BJ (cell line): ENCODE measurements at regions not wholly inside any gene's neighbourhood (a gene's known extent, or its start where the extent isn't known, plus 50 kb on each side); places are given as distances from the start of the nearest gene placed in this dataset.

Source experiments
- CTCF ChIA-PET: fragments of 350-600 bp; formaldehyde crosslinking; extraction: SDS; loops from one replicate; lab custom pipeline; 2021; ENCODE audit warnings: antibody characterized with exemption, inconsistent platforms; lab: Yijun Ruan, JAX
- POLR2A ChIA-PET: fragments of 300-600 bp; sonication (Branson Sonifier 250); formaldehyde crosslinking; extraction: SDS; loops from one replicate; lab custom pipeline; 2021; ENCODE audit warnings: antibody characterized with exemption; lab: Charles Lee
- DNase-seq: peaks from one replicate; pipeline ENCODE4 v3.0.0-alpha.2; 2011; ENCODE audit warnings: low read depth
- H3K27me3 ChIP-seq: 2 replicates; pipeline ENCODE4 v1.6.0; 2011; ENCODE audit warnings: low read length; ENCODE audit not compliant: control insufficient read depth, insufficient read depth
- H3K36me3 ChIP-seq: 2 replicates; pipeline ENCODE4 v1.5.1; 2011; ENCODE audit warnings: low read length; ENCODE audit not compliant: control insufficient read depth, insufficient read depth
- H3K4me3 ChIP-seq: 2 replicates; pipeline ENCODE4 v1.5.1; 2011; ENCODE audit warnings: low read depth, mild to moderate bottlenecking, control low read depth, low read length
- CTCF ChIP-seq: IDR thresholded peaks from 2 replicates; pipeline ENCODE4 v1.5.1; 2011; ENCODE audit warnings: low read depth, mild to moderate bottlenecking, control low read depth, inconsistent platforms, low read length, moderate library complexity; ENCODE audit not compliant: insufficient read depth

GRCh38 chr2:7180638-7181370 is 263.6 kb downstream of the RNF144A start:
- Histone ChIP-seq H3K36me3 (no peaks in the 10 kb centered on the region), H3K4me3 (no peak overlapping the region), H3K27me3 (no peaks in the 10 kb centered on the region)
- POLR2A ChIA-PET, result no interaction called here
- DNase-seq, result no peak
- no peak for TF ChIP-seq CTCF
- CTCF ChIA-PET, result interaction anchor here (0.7 kb wide), 1 partner anchor 136 kb away, joined by 3 read pairs; no protein-coding TSS in a partner anchor

GRCh38 chr2:7182525-7182924 is 265.3 kb downstream of the RNF144A start:
- no peak for DNase-seq
- Histone ChIP-seq H3K4me3 (no peak overlapping the region), H3K36me3 (no peaks in the 10 kb centered on the region), H3K27me3 (no peaks in the 10 kb centered on the region)
- TF ChIP-seq CTCF, result no peak
- ChIA-PET POLR2A (no interaction called here), CTCF (no interaction called here)

- Histone ChIP-seq H3K4me3 (no peak overlapping the region), H3K27me3 (no peaks in the 10 kb centered on the region), H3K36me3 (no peaks in the 10 kb centered on the region)
- ChIA-PET POLR2A (no interaction called here), CTCF (no interaction called here)
- no peak for DNase-seq
- no peak for TF ChIP-seq CTCF
Observed at GRCh38 chr2:7189106-7189505, 271.9 kb downstream of the RNF144A start.

GRCh38 chr2:7190587-7191324 is 273.5 kb downstream of the RNF144A start:
- Histone ChIP-seq H3K4me3 (no peak overlapping the region), H3K27me3 (no peaks in the 10 kb centered on the region), H3K36me3 (no peaks in the 10 kb centered on the region)
- POLR2A ChIA-PET, result no interaction called here
- TF ChIP-seq CTCF, result no peak
- no peak for DNase-seq
- CTCF ChIA-PET, result interaction anchor here (0.8 to 1.2 kb wide), 2 partner anchors 13 to 20 kb away, joined by 3 to 6 read pairs; no protein-coding TSS in a partner anchor

GRCh38 chr2:7191932-7192331 is 274.7 kb downstream of the RNF144A start:
- H3K4me3 ChIP-seq, result no peak overlapping the region
- TF ChIP-seq CTCF, result no peak
- H3K27me3 ChIP-seq, result no peaks in the 10 kb centered on the region
- POLR2A ChIA-PET, result no interaction called here
- DNase-seq, result peak; percentile 66
- H3K36me3 ChIP-seq, result no peaks in the 10 kb centered on the region
- CTCF ChIA-PET, result interaction anchor here (1.6 kb wide), 1 partner anchor 11 kb away, joined by 5 read pairs; no protein-coding TSS in a partner anchor
